Mesenchymal stem cell (in vitro differentiated cells and primary cell): ENCODE measurements at regions not wholly inside any gene's neighbourhood (a gene's known extent, or its start where the extent isn't known, plus 50 kb on each side); places are given as distances from the start of the nearest gene placed in this dataset.

Experiments used
- DNase-seq: peaks from one replicate; pipeline ENCODE4 v3.0.0-alpha.2; 2013
- H2AFZ ChIP-seq: one replicate; pipeline ENCODE4 v1.6.1; 2013; ENCODE audit warnings: low read depth, mild to moderate bottlenecking, control low read depth, inconsistent platforms, low read length, moderate library complexity
- H2AK5ac ChIP-seq: 2 replicates; pipeline ENCODE4 v1.6.1; 2013; ENCODE audit warnings: low read length, moderate library complexity, mild to moderate bottlenecking, inconsistent platforms; ENCODE audit not compliant: severe bottlenecking
- H2BK120ac ChIP-seq: one replicate; pipeline ENCODE4 v1.6.1; 2013; ENCODE audit warnings: low read depth, mild to moderate bottlenecking, inconsistent platforms, low read length, moderate library complexity
- H2BK12ac ChIP-seq, 2 experiments: one replicate each; pipeline ENCODE4 v1.6.1; 2013; ENCODE audit warnings: inconsistent platforms in 2 of 2, low read length in 2 of 2, mild to moderate bottlenecking in 2 of 2, moderate library complexity in 2 of 2, control low read depth in 1 of 2
- H2BK15ac ChIP-seq: one replicate; pipeline ENCODE4 v1.6.1; 2013; ENCODE audit warnings: mild to moderate bottlenecking, low read depth, inconsistent platforms; ENCODE audit not compliant: poor library complexity, severe bottlenecking
- H2BK5ac ChIP-seq: 2 replicates; pipeline ENCODE4 v1.6.1; 2013; ENCODE audit warnings: low read depth, mild to moderate bottlenecking, low read length, control low read depth, inconsistent platforms; ENCODE audit not compliant: poor library complexity, severe bottlenecking
- H3K14ac ChIP-seq, 2 experiments: one replicate each; pipeline ENCODE4 v1.6.1; 2013; ENCODE audit warnings: inconsistent platforms in 2 of 2, low read length in 2 of 2, control low read depth in 1 of 2, mild to moderate bottlenecking in 1 of 2, moderate library complexity in 1 of 2
- H3K18ac ChIP-seq, 2 experiments: one replicate each; pipeline ENCODE4 v1.6.1; 2013; ENCODE audit warnings: inconsistent platforms in 2 of 2, low read length in 2 of 2, control low read depth in 1 of 2, low read depth in 1 of 2, mild to moderate bottlenecking in 1 of 2
- H3K23ac ChIP-seq, 2 experiments: one replicate each; pipeline ENCODE4 v1.6.1; 2013; ENCODE audit warnings: inconsistent platforms in 2 of 2, low read length in 2 of 2, mild to moderate bottlenecking in 2 of 2, moderate library complexity in 2 of 2, control low read depth in 1 of 2
- H3K27ac ChIP-seq: 2 replicates; pipeline ENCODE4 v1.5.1; 2013; ENCODE audit warnings: mild to moderate bottlenecking, moderate library complexity, low read length, control low read depth, inconsistent platforms; ENCODE audit not compliant: poor library complexity, severe bottlenecking
- H3K27me3 ChIP-seq, 2 experiments: 2 replicates each; pipeline versions ENCODE4 v1.6.1 to v1.7.0; 2013; ENCODE audit warnings: low read length in 2 of 2, mild to moderate bottlenecking in 2 of 2, moderate library complexity in 2 of 2, control low read depth in 1 of 2, inconsistent platforms in 1 of 2; ENCODE audit not compliant: control insufficient read depth in 1 of 2, insufficient read depth in 1 of 2
- H3K36me3 ChIP-seq, 2 experiments: 2 replicates each; pipeline versions ENCODE4 v1.6.1 to v1.7.0; 2013; ENCODE audit warnings: low read length in 2 of 2, control low read depth in 1 of 2, inconsistent platforms in 1 of 2, low read depth in 1 of 2, mild to moderate bottlenecking in 1 of 2; ENCODE audit not compliant: insufficient read depth in 2 of 2, control insufficient read depth in 1 of 2
- H3K4ac ChIP-seq, 2 experiments: one replicate each; pipeline ENCODE4 v1.6.1; 2013; ENCODE audit warnings: inconsistent platforms in 2 of 2, low read length in 2 of 2, mild to moderate bottlenecking in 2 of 2, moderate library complexity in 2 of 2, control low read depth in 1 of 2, low read depth in 1 of 2
- H3K4me1 ChIP-seq: 2 replicates; pipeline ENCODE4 v1.6.1; 2013; ENCODE audit warnings: low read depth, low read length, control low read depth; ENCODE audit not compliant: control insufficient read depth, insufficient read depth
- H3K4me2 ChIP-seq: 2 replicates; pipeline ENCODE4 v1.6.1; 2013; ENCODE audit warnings: low read length, mild to moderate bottlenecking, inconsistent platforms; ENCODE audit not compliant: poor library complexity, severe bottlenecking
- H3K4me3 ChIP-seq, 2 experiments: 2 replicates each; pipeline versions ENCODE4 v1.5.1 to v1.7.0; 2013; ENCODE audit warnings: low read length in 2 of 2, mild to moderate bottlenecking in 2 of 2, control low read depth in 1 of 2, low read depth in 1 of 2; ENCODE audit not compliant: insufficient read depth in 1 of 2
- H3K79me1 ChIP-seq: replicated peaks from 2 replicates; pipeline ENCODE4 v1.6.1; 2013; ENCODE audit warnings: mild to moderate bottlenecking, control low read depth, low read length, inconsistent platforms; ENCODE audit not compliant: poor library complexity, severe bottlenecking
- H3K9ac ChIP-seq: 2 replicates; pipeline ENCODE4 v1.7.0; 2013; ENCODE audit warnings: mild to moderate bottlenecking, low read length, moderate library complexity
- H3K9me3 ChIP-seq: 2 replicates; pipeline ENCODE4 v1.7.0; 2013; ENCODE audit warnings: mild to moderate bottlenecking, low read length; ENCODE audit not compliant: control insufficient read depth
- H4K8ac ChIP-seq: one replicate; pipeline ENCODE4 v1.6.1; 2013; ENCODE audit warnings: inconsistent platforms, mild to moderate bottlenecking, low read length, moderate library complexity
- H4K91ac ChIP-seq: one replicate; pipeline ENCODE4 v1.6.1; 2013; ENCODE audit warnings: mild to moderate bottlenecking, low read length, inconsistent platforms
- WGBS: methylation state at CpG from one replicate; pipeline ENCODE4 v1.1.7; 2013; ENCODE audit warnings: mixed read lengths; 5-methylcytosine and 5-hydroxymethylcytosine counted together

DNA sequence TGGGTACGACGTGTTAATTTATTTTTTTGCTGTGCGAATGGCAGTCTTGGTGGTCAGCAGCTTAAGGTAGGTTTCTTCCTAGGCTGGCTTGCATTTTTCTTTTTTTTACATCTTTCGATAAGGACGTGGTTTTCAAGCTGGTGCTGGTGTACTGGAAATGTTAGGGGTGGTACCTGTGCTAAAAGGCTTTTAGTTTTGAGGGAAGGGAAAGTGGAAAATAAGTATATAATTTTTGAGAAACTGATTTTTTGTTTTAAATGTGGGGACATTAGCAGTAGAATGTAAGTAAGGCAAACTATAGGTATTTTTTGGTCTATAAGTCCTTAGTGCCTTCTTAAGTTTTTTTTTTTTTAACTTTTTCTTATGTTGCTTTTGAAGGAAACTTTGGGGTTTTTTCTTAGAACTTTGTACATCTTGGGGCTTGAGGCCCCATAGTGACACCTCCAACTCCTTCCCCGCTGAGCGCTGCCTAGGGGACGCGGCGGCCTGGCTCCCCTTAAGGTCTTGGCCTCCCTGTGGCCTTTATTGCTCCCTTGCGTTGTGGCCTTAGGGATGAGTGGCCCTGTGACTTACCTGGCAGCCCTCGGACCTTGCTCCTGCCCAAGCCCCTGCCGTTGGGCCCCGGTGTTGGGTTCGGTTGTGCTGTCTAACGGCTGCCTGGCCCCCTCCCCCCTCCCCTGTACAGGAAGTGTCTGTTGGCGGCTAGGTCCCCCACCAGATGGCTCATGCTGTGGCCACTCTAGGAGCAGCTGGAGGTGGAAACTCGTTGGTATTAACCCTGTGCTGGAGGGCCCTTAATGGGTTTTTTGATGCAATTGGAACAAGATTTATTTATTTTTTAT, 88.0 kb upstream of the RPRML start:
- Histone ChIP-seq H2BK5ac (peak overlapping the region; percentile 49), H3K4me3 (peak overlapping the region; percentile 74 to 93), H2AK5ac (peak overlapping the region; percentile 72), H3K9ac (peak overlapping the region; percentile 99), H3K4ac (peak overlapping the region; percentile 82 to 94), H4K8ac (peak overlapping the region; percentile 83), H2BK120ac (no peak overlapping the region), H3K27ac (peak overlapping the region; percentile 30), H3K4me2 (peak overlapping the region; percentile 77), H3K4me1 (peaks cover 5% of the 10 kb centered on the region), H4K91ac (peak overlapping the region; percentile 81), H3K79me1 (peaks cover 16% of the 10 kb centered on the region), H3K23ac (peak overlapping the region in 1 of 2 experiments; percentile 92), H3K36me3 (peaks cover 11 to 12% of the 10 kb centered on the region in 2 experiments), H2BK15ac (peak overlapping the region; percentile 39), H3K27me3 (no peaks in the 10 kb centered on the region), H3K18ac (peak overlapping the region; percentile 79 to 96), H2AFZ (peak overlapping the region; percentile 74), H3K9me3 (peaks cover 8% of the 10 kb centered on the region), H3K14ac (peak overlapping the region in 1 of 2 experiments; percentile 90), H2BK12ac (peak overlapping the region in 1 of 2 experiments; percentile 29)
- DNase-seq, result peak; percentile 94
- 19% methylated on average over 16 of the region's 18 CpGs for WGBS

DNA sequence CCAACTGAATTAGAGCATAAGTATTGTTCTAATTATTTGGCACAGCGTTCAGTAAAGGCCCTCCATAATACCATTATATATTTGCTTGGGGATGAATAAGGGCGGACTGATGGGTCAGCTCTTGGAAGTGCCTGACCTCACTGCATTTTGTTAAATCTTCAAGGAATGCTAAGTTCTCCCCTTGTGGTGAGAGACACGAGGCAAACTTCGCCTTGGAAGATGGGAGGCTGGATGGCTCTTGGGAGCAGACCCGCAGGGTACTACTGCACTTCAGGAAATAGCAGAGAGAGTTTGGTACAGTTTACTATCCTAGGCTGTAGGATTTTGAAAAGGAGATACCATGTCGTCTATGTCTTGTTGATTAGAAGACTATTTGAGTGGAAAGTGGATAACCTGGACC, 87.0 kb upstream of the RPRML start:
- peaks cover 18% of the 10 kb centered on the region for H3K79me1 ChIP-seq
- no peak overlapping the region for H4K8ac ChIP-seq
- H3K27ac ChIP-seq, result no peak overlapping the region
- H3K9me3 ChIP-seq, result peaks cover 8% of the 10 kb centered on the region
- peak; percentile 7 for DNase-seq
- H3K4me2 ChIP-seq, result peak overlapping the region; percentile 28
- H3K4me1 ChIP-seq, result peaks cover 5% of the 10 kb centered on the region
- no peak overlapping the region for H3K23ac ChIP-seq
- peak overlapping the region; percentile 99 for H3K9ac ChIP-seq
- 72% methylated on average over 6 of the region's 6 CpGs for WGBS
- no peaks in the 10 kb centered on the region for H3K27me3 ChIP-seq
- no peak overlapping the region for H3K18ac ChIP-seq
- peak overlapping the region in 1 of 2 experiments; percentile 93 for H3K4me3 ChIP-seq
- no peak overlapping the region for H2BK12ac ChIP-seq
- no peak overlapping the region for H3K4ac ChIP-seq
- no peak overlapping the region for H3K14ac ChIP-seq
- H2AFZ ChIP-seq, result no peak overlapping the region
- peak overlapping the region; percentile 88 for H2AK5ac ChIP-seq
- no peak overlapping the region for H2BK5ac ChIP-seq
- no peak overlapping the region for H2BK15ac ChIP-seq
- H3K36me3 ChIP-seq, result peaks cover 11 to 12% of the 10 kb centered on the region in 2 experiments
- H2BK120ac ChIP-seq, result no peak overlapping the region
- no peak overlapping the region for H4K91ac ChIP-seq

DNA sequence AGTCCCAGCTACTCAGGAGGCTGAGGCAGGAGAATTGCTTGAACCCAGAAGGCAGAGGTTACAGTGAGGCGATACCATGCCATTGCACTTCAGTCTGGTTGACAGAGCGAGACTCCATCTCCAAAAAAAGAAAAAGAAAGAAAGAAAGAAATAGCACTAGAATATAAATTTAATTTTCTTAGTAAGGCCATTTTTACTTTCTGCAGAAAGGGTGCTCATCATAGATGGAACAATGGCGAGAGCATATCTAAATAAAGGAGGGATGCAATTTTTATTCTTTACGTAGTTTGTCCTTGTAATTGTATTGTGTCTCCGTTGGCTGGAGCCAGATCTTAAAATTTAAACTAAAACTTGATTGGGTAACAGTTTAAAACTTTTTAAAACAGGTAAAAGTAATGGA, 85.6 kb upstream of the RPRML start:
- Histone ChIP-seq H3K9me3 (peaks cover 8% of the 10 kb centered on the region), H4K91ac (no peak overlapping the region), H4K8ac (no peak overlapping the region), H2AFZ (no peak overlapping the region), H2BK15ac (no peak overlapping the region), H2AK5ac (no peak overlapping the region), H3K4me1 (peaks cover 7% of the 10 kb centered on the region), H3K23ac (no peak overlapping the region), H3K27ac (no peak overlapping the region), H2BK12ac (no peak overlapping the region), H3K4me3 (no peak overlapping the region), H3K79me1 (peaks cover 22% of the 10 kb centered on the region), H3K4ac (no peak overlapping the region), H3K9ac (no peak overlapping the region), H3K36me3 (peaks cover 11 to 12% of the 10 kb centered on the region in 2 experiments), H3K27me3 (no peaks in the 10 kb centered on the region), H2BK5ac (no peak overlapping the region), H3K4me2 (no peak overlapping the region), H3K14ac (no peak overlapping the region), H2BK120ac (no peak overlapping the region), H3K18ac (no peak overlapping the region)
- over 99% methylated on average over 3 of the region's 5 CpGs for WGBS
- DNase-seq, result no peak

DNA sequence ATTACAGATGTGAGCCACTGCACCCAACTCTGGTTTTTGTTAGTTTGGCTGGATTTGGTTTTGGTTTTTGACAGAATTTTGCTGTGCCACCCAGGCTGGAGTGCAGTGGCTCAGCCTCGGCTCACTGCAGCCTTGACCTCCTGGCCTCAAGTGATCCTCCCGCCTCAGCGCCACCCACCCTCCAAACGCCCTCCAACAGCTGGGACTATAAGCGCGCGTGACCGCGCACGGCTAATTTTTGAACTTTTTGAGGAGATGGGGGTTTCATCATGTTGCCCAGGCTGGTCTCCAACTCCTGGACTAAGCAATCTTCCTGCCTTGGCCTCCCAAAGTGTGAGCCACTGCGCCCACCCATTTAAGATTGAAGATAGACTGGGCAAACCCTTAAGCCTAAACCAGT, 84.4 kb upstream of the RPRML start:
- Histone ChIP-seq H3K14ac (no peak overlapping the region), H3K4me3 (no peak overlapping the region), H2BK5ac (no peak overlapping the region), H2BK120ac (no peak overlapping the region), H3K9ac (no peak overlapping the region), H4K8ac (no peak overlapping the region), H3K23ac (no peak overlapping the region), H3K36me3 (peaks cover 11 to 12% of the 10 kb centered on the region in 2 experiments), H3K9me3 (peaks cover 8% of the 10 kb centered on the region), H3K18ac (no peak overlapping the region), H3K79me1 (peaks cover 25% of the 10 kb centered on the region), H2BK12ac (no peak overlapping the region), H3K4ac (no peak overlapping the region), H2BK15ac (no peak overlapping the region), H3K27me3 (no peaks in the 10 kb centered on the region), H4K91ac (no peak overlapping the region), H3K27ac (no peak overlapping the region), H3K4me2 (no peak overlapping the region), H2AFZ (no peak overlapping the region), H3K4me1 (peaks cover 8% of the 10 kb centered on the region), H2AK5ac (no peak overlapping the region)
- WGBS, result 98% methylated on average over 10 of the region's 11 CpGs
- no peak for DNase-seq
